GM12878 (cell line): ENCODE measurements at regions not wholly inside any gene's neighbourhood (a gene's known extent, or its start where the extent isn't known, plus 50 kb on each side); places are given as distances from the start of the nearest gene placed in this dataset.

ENCODE experiments used
- ATAC-seq: fragments of 200-7000 bp; cut with Tn5 transposase; 3 replicates; pipeline ENCODE4 v1.9.1; 2020; ENCODE audit warnings: mild to moderate bottlenecking, moderate library complexity
- BruUV-seq: library from RNA; stranded (reverse); fragments of 400-500 nt; replicated peaks from 2 replicates; lab custom pipeline; 2021; lab: Mats Ljungman, UMichigan
- CTCF ChIA-PET: fragments of 300-600 bp; sonication (Branson Sonifier 250); formaldehyde crosslinking; extraction: SDS; loops from one replicate; lab custom pipeline; 2021; ENCODE audit warnings: inconsistent platforms; lab: Yijun Ruan, JAX
- POLR2A ChIA-PET: fragments of 350-600 bp; formaldehyde crosslinking; extraction: SDS; loops from one replicate; lab custom pipeline; 2021; ENCODE audit warnings: inconsistent platforms; lab: Charles Lee
- RAD21 ChIA-PET: fragments of 300-600 bp; sonication (Branson Sonifier 250); formaldehyde crosslinking; loops from one replicate; lab custom pipeline; 2023; ENCODE audit warnings: antibody characterized with exemption; ENCODE audit not compliant: unreplicated experiment; lab: Charles Lee
- SMC1A ChIA-PET: fragments of 300-600 bp; sonication (Branson Sonifier 250); formaldehyde crosslinking; loops from one replicate; lab custom pipeline; 2023; ENCODE audit not compliant: unreplicated experiment, uncharacterized antibody; lab: Charles Lee
- DNase-seq: peaks from one replicate; pipeline ENCODE4 v3.0.0-alpha.2; 2011; ENCODE audit warnings: low read depth, low spot score
- FAIRE-seq: peaks from 3 replicates; lab custom pipeline; 2011; peaks lifted over from hg19 to GRCh38; lab: Jason Lieb, UNC
- H2AFZ ChIP-seq: 2 replicates; pipeline ENCODE4 v1.6.0; 2011; ENCODE audit warnings: low read depth, low read length, control low read depth; ENCODE audit not compliant: control insufficient read depth
- H3K27ac ChIP-seq: 2 replicates; pipeline ENCODE4 v1.5.1; 2011; ENCODE audit warnings: control low read depth; ENCODE audit not compliant: control insufficient read depth, insufficient read depth
- H3K27me3 ChIP-seq, 2 experiments: replicated peaks in 1 of 2; 2 replicates each; pipeline versions ENCODE4 v1.6.0 to v1.6.1; 2011; ENCODE audit warnings: low read length in 1 of 2; ENCODE audit not compliant: control insufficient read depth in 2 of 2, insufficient read depth in 2 of 2
- H3K36me3 ChIP-seq, 2 experiments: 2 replicates each; pipeline ENCODE4 v1.5.1; 2011; ENCODE audit warnings: low read length in 1 of 2; ENCODE audit not compliant: control insufficient read depth in 2 of 2, insufficient read depth in 2 of 2
- H3K4me1 ChIP-seq: 2 replicates; pipeline ENCODE4 v1.6.1; 2011; ENCODE audit warnings: mild to moderate bottlenecking, low read length, moderate library complexity, mixed read lengths; ENCODE audit not compliant: control insufficient read depth, insufficient read depth
- H3K4me2 ChIP-seq: 2 replicates; pipeline ENCODE4 v1.6.0; 2011; ENCODE audit warnings: control low read depth; ENCODE audit not compliant: control insufficient read depth, insufficient read depth
- H3K4me3 ChIP-seq: fragments of 200-600 bp; sonication (generic); 2 replicates; pipeline ENCODE4 v1.5.1; 2016
- H3K79me2 ChIP-seq: 2 replicates; pipeline ENCODE4 v1.6.0; 2011; ENCODE audit warnings: low read length; ENCODE audit not compliant: control insufficient read depth, insufficient read depth
- H3K9ac ChIP-seq: 2 replicates; pipeline ENCODE4 v1.8.0; 2011; ENCODE audit warnings: low read length, control low read depth, mixed read lengths; ENCODE audit not compliant: control insufficient read depth, insufficient read depth
- H3K9me3 ChIP-seq: replicated peaks from 3 replicates; pipeline ENCODE4 v1.5.1; 2011; ENCODE audit warnings: mild to moderate bottlenecking, low read length; ENCODE audit not compliant: control insufficient read depth, insufficient read depth
- H4K20me1 ChIP-seq: 2 replicates; pipeline ENCODE4 v1.6.0; 2011; ENCODE audit not compliant: control insufficient read depth, insufficient read depth
- CREB1 ChIP-seq: IDR thresholded peaks from 2 replicates; pipeline ENCODE4 v1.6.1; 2012; ENCODE audit warnings: low read depth, mild to moderate bottlenecking, inconsistent platforms
- EGR1 ChIP-seq, 2 experiments: IDR thresholded peaks; 1 replicate in 1 of 2; 2 replicates in 1 of 2; pipeline ENCODE4 v1.6.1; 2011 to 2012; ENCODE audit warnings: low read depth in 2 of 2, low read length in 2 of 2, borderline replicate concordance in 1 of 2, mild to moderate bottlenecking in 1 of 2, moderate library complexity in 1 of 2
- FOXM1 ChIP-seq: IDR thresholded peaks from 2 replicates; pipeline ENCODE4 v1.6.1; 2012; ENCODE audit warnings: low read depth, mild to moderate bottlenecking, inconsistent platforms, low read length, moderate library complexity
- NFXL1 ChIP-seq: fragments of 450-650 bp; IDR thresholded peaks from 2 replicates; pipeline ENCODE4 v1.6.1; 2017; ENCODE audit warnings: antibody characterized with exemption, mild to moderate bottlenecking, borderline replicate concordance
- RUNX3 ChIP-seq: IDR thresholded peaks from 2 replicates; pipeline ENCODE4 v1.6.1; 2012; ENCODE audit warnings: low read length, inconsistent platforms
- WGBS: methylation state at CpG from one replicate; pipeline ENCODE4 v1.1.6; 2016; ENCODE audit warnings: low lambda C conversion rate; ENCODE audit not compliant: insufficient replicate concordance, insufficient coverage; ENCODE audit errors: missing lambda C conversion rate; 5-methylcytosine and 5-hydroxymethylcytosine counted together
- in situ Hi-C: fragments of 300-500 bp; cut with MboI; formaldehyde crosslinking; loops from 9 replicates; pipeline ENCODE4 v1.14.3; 2018; ENCODE audit warnings: mixed read lengths
- intact Hi-C: fragments of 100-400 bp; cut with micrococcal nuclease; formaldehyde crosslinking; loops from one replicate; pipeline ENCODE4 v1.14.2; 2022; ENCODE audit not compliant: unreplicated experiment
- TF ChIP-seq, protein P1 (sequence below): IDR thresholded peaks from 2 replicates; pipeline ENCODE4 v1.6.1; 2012; ENCODE audit warnings: improper control_type of control experiment, low read depth, low read length; ENCODE audit not compliant: insufficient replicate concordance
- TF ChIP-seq, protein P2 (sequence below): IDR thresholded peaks from 2 replicates; pipeline ENCODE4 v1.6.1; 2011; ENCODE audit warnings: borderline replicate concordance, low read depth, mild to moderate bottlenecking, moderate library complexity, low read length; ENCODE audit not compliant: insufficient read depth, poor library complexity, severe bottlenecking

DNA sequence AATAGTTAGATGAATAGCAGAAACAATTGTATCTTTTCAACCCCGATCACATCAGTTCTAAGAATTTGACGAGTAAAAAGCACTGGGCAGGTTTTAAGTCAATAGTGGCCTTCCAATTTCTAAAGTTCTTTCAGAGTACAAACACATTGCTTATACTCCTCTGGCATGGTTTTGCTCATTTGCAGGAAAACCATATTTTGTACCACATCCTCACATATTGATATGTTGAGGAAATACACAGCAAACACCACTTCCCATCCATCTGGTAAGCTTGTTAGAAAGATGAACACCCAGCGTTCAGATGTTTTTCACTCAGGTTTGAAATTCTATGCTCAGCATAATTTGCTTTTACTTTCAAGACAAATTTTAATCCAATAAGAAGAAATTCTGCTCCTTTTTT, 344.6 kb upstream of the ACVR2A start:
- intact Hi-C loops = no loop called here

More for the DNA sequence above, 344.6 kb upstream of the ACVR2A start:
- Histone ChIP-seq H3K27ac (no peak overlapping the region), H3K4me2 (no peak overlapping the region), H3K79me2 (no peaks in the 10 kb centered on the region), H2AFZ (no peak overlapping the region), H3K9me3 (no peaks in the 10 kb centered on the region; the same call in 1 of the 3 replicates), H3K4me1 (no peaks in the 10 kb centered on the region), H3K9ac (no peak overlapping the region), H4K20me1 (no peaks in the 10 kb centered on the region), H3K36me3 (no peaks in the 10 kb centered on the region), H3K27me3 (no peaks in the 10 kb centered on the region; a peak in 1 of 4 replicates), H3K4me3 (no peak overlapping the region)
- FAIRE-seq (no peak), ATAC-seq (peak; percentile 57), DNase-seq (no peak)
- no TSS peak for BruUV-seq
- POLR2A ChIA-PET = no interaction called here
- TF ChIP-seq EGR1 (IDR thresholded peaks at IDR 0.05; ENCODE audit: borderline replicate concordance in 1 of 2, low read depth in 2 of 2, low read length in 2 of 2) (no peak), RUNX3 (no peak), CREB1 (no peak), NFXL1 (no peak), FOXM1 (no peak)
- TF ChIP-seq, protein P1, sequence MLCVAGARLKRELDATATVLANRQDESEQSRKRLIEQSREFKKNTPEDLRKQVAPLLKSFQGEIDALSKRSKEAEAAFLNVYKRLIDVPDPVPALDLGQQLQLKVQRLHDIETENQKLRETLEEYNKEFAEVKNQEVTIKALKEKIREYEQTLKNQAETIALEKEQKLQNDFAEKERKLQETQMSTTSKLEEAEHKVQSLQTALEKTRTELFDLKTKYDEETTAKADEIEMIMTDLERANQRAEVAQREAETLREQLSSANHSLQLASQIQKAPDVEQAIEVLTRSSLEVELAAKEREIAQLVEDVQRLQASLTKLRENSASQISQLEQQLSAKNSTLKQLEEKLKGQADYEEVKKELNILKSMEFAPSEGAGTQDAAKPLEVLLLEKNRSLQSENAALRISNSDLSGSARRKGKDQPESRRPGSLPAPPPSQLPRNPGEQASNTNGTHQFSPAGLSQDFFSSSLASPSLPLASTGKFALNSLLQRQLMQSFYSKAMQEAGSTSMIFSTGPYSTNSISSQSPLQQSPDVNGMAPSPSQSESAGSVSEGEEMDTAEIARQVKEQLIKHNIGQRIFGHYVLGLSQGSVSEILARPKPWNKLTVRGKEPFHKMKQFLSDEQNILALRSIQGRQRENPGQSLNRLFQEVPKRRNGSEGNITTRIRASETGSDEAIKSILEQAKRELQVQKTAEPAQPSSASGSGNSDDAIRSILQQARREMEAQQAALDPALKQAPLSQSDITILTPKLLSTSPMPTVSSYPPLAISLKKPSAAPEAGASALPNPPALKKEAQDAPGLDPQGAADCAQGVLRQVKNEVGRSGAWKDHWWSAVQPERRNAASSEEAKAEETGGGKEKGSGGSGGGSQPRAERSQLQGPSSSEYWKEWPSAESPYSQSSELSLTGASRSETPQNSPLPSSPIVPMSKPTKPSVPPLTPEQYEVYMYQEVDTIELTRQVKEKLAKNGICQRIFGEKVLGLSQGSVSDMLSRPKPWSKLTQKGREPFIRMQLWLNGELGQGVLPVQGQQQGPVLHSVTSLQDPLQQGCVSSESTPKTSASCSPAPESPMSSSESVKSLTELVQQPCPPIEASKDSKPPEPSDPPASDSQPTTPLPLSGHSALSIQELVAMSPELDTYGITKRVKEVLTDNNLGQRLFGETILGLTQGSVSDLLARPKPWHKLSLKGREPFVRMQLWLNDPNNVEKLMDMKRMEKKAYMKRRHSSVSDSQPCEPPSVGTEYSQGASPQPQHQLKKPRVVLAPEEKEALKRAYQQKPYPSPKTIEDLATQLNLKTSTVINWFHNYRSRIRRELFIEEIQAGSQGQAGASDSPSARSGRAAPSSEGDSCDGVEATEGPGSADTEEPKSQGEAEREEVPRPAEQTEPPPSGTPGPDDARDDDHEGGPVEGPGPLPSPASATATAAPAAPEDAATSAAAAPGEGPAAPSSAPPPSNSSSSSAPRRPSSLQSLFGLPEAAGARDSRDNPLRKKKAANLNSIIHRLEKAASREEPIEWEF = no peak
- TF ChIP-seq, protein P2, sequence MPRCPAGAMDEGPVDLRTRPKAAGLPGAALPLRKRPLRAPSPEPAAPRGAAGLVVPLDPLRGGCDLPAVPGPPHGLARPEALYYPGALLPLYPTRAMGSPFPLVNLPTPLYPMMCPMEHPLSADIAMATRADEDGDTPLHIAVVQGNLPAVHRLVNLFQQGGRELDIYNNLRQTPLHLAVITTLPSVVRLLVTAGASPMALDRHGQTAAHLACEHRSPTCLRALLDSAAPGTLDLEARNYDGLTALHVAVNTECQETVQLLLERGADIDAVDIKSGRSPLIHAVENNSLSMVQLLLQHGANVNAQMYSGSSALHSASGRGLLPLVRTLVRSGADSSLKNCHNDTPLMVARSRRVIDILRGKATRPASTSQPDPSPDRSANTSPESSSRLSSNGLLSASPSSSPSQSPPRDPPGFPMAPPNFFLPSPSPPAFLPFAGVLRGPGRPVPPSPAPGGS = no peak
- in situ Hi-C loops = no loop called here
- RAD21 ChIA-PET = no interaction called here
- WGBS = 58% methylated on average over 3 of the region's 3 CpGs
- SMC1A ChIA-PET = interaction anchor here (0.6 kb wide), 1 partner anchor 120 kb away, joined by 3 read pairs; no protein-coding TSS in a partner anchor
- CTCF ChIA-PET = interaction anchor here (0.7 to 1.0 kb wide), 2 partner anchors 16 to 365 kb away, joined by 3 to 4 read pairs; no protein-coding TSS in a partner anchor
